Smooth muscle cell (in vitro differentiated cells): ENCODE measurements at regions not wholly inside any gene's neighbourhood (a gene's known extent, or its start where the extent isn't known, plus 50 kb on each side); places are given as distances from the start of the nearest gene placed in this dataset.

Experiments
- DNase-seq: peaks from one replicate; lab custom pipeline; 2025; ENCODE audit not compliant: unreplicated experiment; lab: John Stamatoyannopoulos, UW
- H2AFZ ChIP-seq: fragments of 200-600 bp; sonication (generic); 2 replicates; pipeline ENCODE4 v1.6.0; 2016; ENCODE audit warnings: antibody characterized with exemption, low read depth, mild to moderate bottlenecking
- H3F3A ChIP-seq: fragments of 200-600 bp; sonication (generic); 2 replicates; pipeline ENCODE4 v1.6.0; 2017; ENCODE audit warnings: antibody characterized with exemption, low read depth
- H3K27ac ChIP-seq: fragments of 200-600 bp; sonication (generic); 2 replicates; pipeline ENCODE4 v1.5.1; 2016; ENCODE audit warnings: low read depth, mild to moderate bottlenecking
- H3K27me3 ChIP-seq: fragments of 200-600 bp; sonication (generic); 2 replicates; pipeline ENCODE4 v1.6.1; 2016; ENCODE audit warnings: low read depth, mild to moderate bottlenecking
- H3K36me3 ChIP-seq: fragments of 200-600 bp; sonication (generic); 2 replicates; pipeline ENCODE4 v1.5.1; 2016; ENCODE audit warnings: low read depth
- H3K4me1 ChIP-seq: fragments of 200-600 bp; sonication (generic); 2 replicates; pipeline ENCODE4 v1.5.1; 2016; ENCODE audit warnings: low read depth
- H3K4me2 ChIP-seq: fragments of 200-600 bp; sonication (generic); 2 replicates; pipeline ENCODE4 v1.6.0; 2016; ENCODE audit warnings: mild to moderate bottlenecking
- H3K4me3 ChIP-seq: fragments of 200-600 bp; sonication (generic); 2 replicates; pipeline ENCODE4 v1.5.1; 2016; ENCODE audit warnings: mild to moderate bottlenecking
- H3K79me2 ChIP-seq: fragments of 200-600 bp; sonication (generic); 2 replicates; pipeline ENCODE4 v1.6.0; 2016; ENCODE audit warnings: low read depth, mild to moderate bottlenecking
- H3K9ac ChIP-seq: fragments of 200-600 bp; sonication (generic); 2 replicates; pipeline ENCODE4 v1.6.0; 2016; ENCODE audit warnings: low read depth
- H3K9me3 ChIP-seq: fragments of 200-600 bp; sonication (generic); replicated peaks from 2 replicates; pipeline ENCODE4 v1.5.1; 2016; ENCODE audit warnings: low read depth
- H4K20me1 ChIP-seq: fragments of 200-600 bp; sonication (generic); 2 replicates; pipeline ENCODE4 v1.6.0; 2016; ENCODE audit warnings: low read depth
- CTCF ChIP-seq: fragments of 200-600 bp; sonication (generic); IDR thresholded peaks from 2 replicates; pipeline ENCODE4 v1.5.1; 2017; ENCODE audit warnings: borderline replicate concordance, mild to moderate bottlenecking, antibody characterized with exemption; ENCODE audit not compliant: insufficient read depth, poor library complexity, severe bottlenecking
- WGBS: methylation state at CpG from one replicate; pipeline ENCODE4 v1.1.7; 2016; ENCODE audit warnings: low lambda C conversion rate; 5-methylcytosine and 5-hydroxymethylcytosine counted together

- no peaks in the 10 kb centered on the region for H3K9me3 ChIP-seq
- H2AFZ ChIP-seq, result no peak overlapping the region
- H3K27me3 ChIP-seq, result no peaks in the 10 kb centered on the region
- 74% methylated on average over 6 of the region's 6 CpGs for WGBS
- no peak overlapping the region for H3K4me2 ChIP-seq
- no peak for TF ChIP-seq CTCF
- DNase-seq, result no peak
- no peak overlapping the region for H3K27ac ChIP-seq
- H3F3A ChIP-seq, result no peaks in the 10 kb centered on the region
- no peaks in the 10 kb centered on the region for H4K20me1 ChIP-seq
- H3K4me3 ChIP-seq, result no peak overlapping the region
- peaks cover 6% of the 10 kb centered on the region for H3K4me1 ChIP-seq
- no peaks in the 10 kb centered on the region for H3K36me3 ChIP-seq
- no peak overlapping the region for H3K9ac ChIP-seq
- H3K79me2 ChIP-seq, result no peaks in the 10 kb centered on the region
Observed at GRCh38 chr1:228979774-228980173, 244.5 kb downstream of the RHOU start.

GRCh38 chr1:228980232-228980937 is 245.1 kb downstream of the RHOU start:
- no peaks in the 10 kb centered on the region for H3K36me3 ChIP-seq
- no peak for DNase-seq
- 86% methylated on average over 9 of the region's 9 CpGs for WGBS

GRCh38 chr1:228982637-228983036 is 247.4 kb downstream of the RHOU start:
- Histone ChIP-seq H3K9me3 (no peaks in the 10 kb centered on the region), H3K79me2 (no peaks in the 10 kb centered on the region), H3K27me3 (no peaks in the 10 kb centered on the region), H2AFZ (no peak overlapping the region), H3K36me3 (no peaks in the 10 kb centered on the region), H3K4me1 (peaks cover 6% of the 10 kb centered on the region), H3K27ac (no peak overlapping the region), H3K4me3 (no peak overlapping the region), H3F3A (no peaks in the 10 kb centered on the region), H3K4me2 (no peak overlapping the region), H4K20me1 (no peaks in the 10 kb centered on the region), H3K9ac (no peak overlapping the region)
- WGBS, result 88% methylated on average over 5 of the region's 5 CpGs
- no peak for DNase-seq
- TF ChIP-seq CTCF, result no peak

More at GRCh38 chr1:228980232-228980937, 245.1 kb downstream of the RHOU start:
- H3K27me3 ChIP-seq, result no peaks in the 10 kb centered on the region
- no peak overlapping the region for H2AFZ ChIP-seq
- no peak overlapping the region for H3K27ac ChIP-seq
- no peak overlapping the region for H3K9ac ChIP-seq
- H3F3A ChIP-seq, result no peaks in the 10 kb centered on the region
- H3K4me2 ChIP-seq, result no peak overlapping the region
- H3K4me1 ChIP-seq, result peaks cover 6% of the 10 kb centered on the region
- H3K79me2 ChIP-seq, result no peaks in the 10 kb centered on the region
- no peaks in the 10 kb centered on the region for H3K9me3 ChIP-seq
- TF ChIP-seq CTCF, result no peak
- no peak overlapping the region for H3K4me3 ChIP-seq
- no peaks in the 10 kb centered on the region for H4K20me1 ChIP-seq

GRCh38 chr1:228983231-228983660 is 248.0 kb downstream of the RHOU start:
- H3K9ac ChIP-seq, result no peak overlapping the region
- no peak overlapping the region for H3K4me2 ChIP-seq
- H3K79me2 ChIP-seq, result no peaks in the 10 kb centered on the region
- H3K27me3 ChIP-seq, result no peaks in the 10 kb centered on the region
- 89% methylated on average over 6 of the region's 6 CpGs for WGBS
- no peaks in the 10 kb centered on the region for H3K36me3 ChIP-seq
- H3K27ac ChIP-seq, result no peak overlapping the region
- no peak overlapping the region for H2AFZ ChIP-seq
- H3K4me1 ChIP-seq, result peaks cover 7% of the 10 kb centered on the region
- no peaks in the 10 kb centered on the region for H3F3A ChIP-seq
- H3K4me3 ChIP-seq, result no peak overlapping the region
- TF ChIP-seq CTCF, result no peak
- no peak for DNase-seq
- no peaks in the 10 kb centered on the region for H4K20me1 ChIP-seq
- H3K9me3 ChIP-seq, result no peaks in the 10 kb centered on the region
